Embryonic facial prominence (tissue), 1 donor: ENCODE measurements at regions not wholly inside any gene's neighbourhood (a gene's known extent, or its start where the extent isn't known, plus 50 kb on each side); places are given as distances from the start of the nearest gene placed in this dataset.
"Not testable (repeated sequence)": the region's sequence is repeated elsewhere in the genome, so short reads cannot be mapped to it uniquely, and the experiment has no call there.

Experiments
- DNase-seq: peaks from one replicate; pipeline ENCODE4 v3.0.0-alpha.2; 2016; ENCODE audit errors: extremely low spot score

- no peak for DNase-seq
Measured at GRCh38 chr21:20341431-20341830, 656.8 kb upstream of the NCAM2 start.

GRCh38 chr21:20343186-20343585 is 655.0 kb upstream of the NCAM2 start:
- no peak for DNase-seq

GRCh38 chr21:20351138-20351537 is 647.1 kb upstream of the NCAM2 start:
- DNase-seq = no peak

- no peak for DNase-seq
Measured at GRCh38 chr21:20353351-20353750, 644.9 kb upstream of the NCAM2 start.

GRCh38 chr21:20373031-20373430 is 625.2 kb upstream of the NCAM2 start:
- no peak for DNase-seq

GRCh38 chr21:20377250-20377649 is 621.0 kb upstream of the NCAM2 start:
- DNase-seq = no peak

GRCh38 chr21:20388400-20388799 is 609.8 kb upstream of the NCAM2 start:
- DNase-seq = no peak

GRCh38 chr21:20396798-20397197 is 601.4 kb upstream of the NCAM2 start:
- no peak for DNase-seq

GRCh38 chr21:20404915-20405314 is 593.3 kb upstream of the NCAM2 start:
- DNase-seq = no peak

GRCh38 chr21:20418353-20418752 is 579.9 kb upstream of the NCAM2 start:
- DNase-seq = no peak

- DNase-seq = no peak
Measured at GRCh38 chr21:20419772-20420171, 578.4 kb upstream of the NCAM2 start.

- DNase-seq = no peak
Measured at GRCh38 chr21:20424943-20425342, 573.3 kb upstream of the NCAM2 start.

- DNase-seq = no peak
Measured at GRCh38 chr21:20425856-20426255, 572.4 kb upstream of the NCAM2 start.

GRCh38 chr21:20440338-20440737 is 557.9 kb upstream of the NCAM2 start:
- no peak for DNase-seq

- no peak for DNase-seq
Measured at GRCh38 chr21:20443558-20444155, 554.6 kb upstream of the NCAM2 start.

GRCh38 chr21:20445971-20446370 is 552.2 kb upstream of the NCAM2 start:
- DNase-seq = no peak

- no peak for DNase-seq
Measured at GRCh38 chr21:20451046-20451445, 547.2 kb upstream of the NCAM2 start.

GRCh38 chr21:20452935-20453334 is 545.3 kb upstream of the NCAM2 start:
- no peak for DNase-seq

GRCh38 chr21:20459838-20460237 is 538.4 kb upstream of the NCAM2 start:
- DNase-seq = no peak

GRCh38 chr21:20463362-20463761 is 534.8 kb upstream of the NCAM2 start:
- no peak for DNase-seq

GRCh38 chr21:20469361-20469760 is 528.8 kb upstream of the NCAM2 start:
- DNase-seq = no peak

GRCh38 chr21:20486303-20486702 is 511.9 kb upstream of the NCAM2 start:
- no peak for DNase-seq

GRCh38 chr21:20502915-20503314 is 495.3 kb upstream of the NCAM2 start:
- DNase-seq = not testable (repeated sequence)

- no peak for DNase-seq
Measured at GRCh38 chr21:20507783-20508182, 490.4 kb upstream of the NCAM2 start.
